Natural killer cell (primary cell): ENCODE measurements at regions not wholly inside any gene's neighbourhood (a gene's known extent, or its start where the extent isn't known, plus 50 kb on each side); places are given as distances from the start of the nearest gene placed in this dataset.

Experiments
- ATAC-seq, 3 donors: fragments of 150-1000 bp in 2 of 3; fragments of 200-7000 bp in 1 of 3; cut with Tn5 transposase; 1 replicate in 1 of 3; 2 replicates in 2 of 3; pipeline ENCODE4 v1.10.0; 2021; ENCODE audit warnings: mild to moderate bottlenecking in 2 of 3, moderate library complexity in 2 of 3
- DNase-seq, 2 donors: peaks; one replicate each; pipeline versions ENCODE4 v3.0.0 to v3.0.0-alpha.2; 2013 to 2021; ENCODE audit warnings: mixed read lengths in 1 of 2
- H3K27ac ChIP-seq: one replicate; pipeline ENCODE4 v1.5.1; 2013; ENCODE audit warnings: mild to moderate bottlenecking, low read length
- H3K27me3 ChIP-seq: one replicate; pipeline ENCODE4 v1.6.1; 2013; ENCODE audit warnings: low read length; ENCODE audit not compliant: control insufficient read depth, insufficient read depth
- H3K36me3 ChIP-seq: one replicate; pipeline ENCODE4 v1.6.1; 2013; ENCODE audit warnings: low read length; ENCODE audit not compliant: control insufficient read depth, insufficient read depth
- H3K4me1 ChIP-seq: one replicate; pipeline ENCODE4 v1.6.1; 2013; ENCODE audit warnings: low read length; ENCODE audit not compliant: control insufficient read depth, insufficient read depth
- H3K4me3 ChIP-seq: one replicate; pipeline ENCODE4 v1.5.1; 2013; ENCODE audit warnings: low read length
- H3K9me3 ChIP-seq: one replicate; pipeline ENCODE4 v1.6.1; 2013; ENCODE audit warnings: low read length; ENCODE audit not compliant: control insufficient read depth, insufficient read depth
- H3K27ac Mint-ChIP-seq, 2 donors: one replicate each; pipeline ENCODE4 v1.8.0; 2022; ENCODE audit warnings: mild to moderate bottlenecking in 2 of 2, mixed read lengths in 2 of 2, moderate library complexity in 1 of 2
- H3K27me3 Mint-ChIP-seq, 2 donors: one replicate each; pipeline ENCODE4 v1.8.0; 2022; ENCODE audit warnings: low read depth in 2 of 2, mixed read lengths in 2 of 2
- H3K36me3 Mint-ChIP-seq: one replicate; pipeline ENCODE4 v1.8.0; 2022; ENCODE audit warnings: mixed read lengths
- H3K4me1 Mint-ChIP-seq, 2 donors: one replicate each; pipeline ENCODE4 v1.8.0; 2022; ENCODE audit warnings: mixed read lengths in 2 of 2
- H3K4me3 Mint-ChIP-seq: one replicate; pipeline ENCODE4 v1.8.0; 2022; ENCODE audit warnings: mild to moderate bottlenecking, moderate library complexity, mixed read lengths
- H3K9me3 Mint-ChIP-seq, 2 donors: one replicate each; pipeline ENCODE4 v1.8.0; 2022; ENCODE audit warnings: mixed read lengths in 2 of 2
- CTCF ChIP-seq: fragments of 200-600 bp; IDR thresholded peaks from one replicate; pipeline ENCODE4 v1.8.0; 2022; ENCODE audit warnings: antibody characterized with exemption
- WGBS: methylation state at CpG from one replicate; pipeline ENCODE4 v1.1.7; 2013; ENCODE audit warnings: missing lambda C conversion rate; ENCODE audit not compliant: insufficient coverage; 5-methylcytosine and 5-hydroxymethylcytosine counted together
- intact Hi-C: fragments of 100-400 bp; cut with micrococcal nuclease; formaldehyde crosslinking; loops from one replicate; pipeline ENCODE4 v1.14.2; 2022

- DNase-seq (no peak), ATAC-seq (no peak)
- no peak overlapping the region for H3K27ac ChIP-seq
- H3K4me1 ChIP-seq, result no peaks in the 10 kb centered on the region
- H3K9me3 ChIP-seq, result no peaks in the 10 kb centered on the region
- WGBS, result 92% methylated on average over 9 of the region's 9 CpGs
- H3K4me3 ChIP-seq, result no peak overlapping the region
- Mint-ChIP-seq H3K27me3 (peaks cover 0 to 3% of the 10 kb centered on the region in 2 donors), H3K4me3 (no peak overlapping the region), H3K36me3 (no peaks in the 10 kb centered on the region), H3K9me3 (peaks cover 0 to 3% of the 10 kb centered on the region in 2 donors), H3K27ac (no peak overlapping the region), H3K4me1 (no peaks in the 10 kb centered on the region)
- intact Hi-C loops, result no loop called here
- no peaks in the 10 kb centered on the region for H3K36me3 ChIP-seq
- TF ChIP-seq CTCF, result no peak
- H3K27me3 ChIP-seq, result no peaks in the 10 kb centered on the region
Measured at GRCh38 chr3:160114355-160114995, 110.7 kb upstream of the C3orf80 start.

- WGBS, result 70% methylated on average over 2 of the region's 2 CpGs
Measured at GRCh38 chr3:160115387-160115786, 109.8 kb upstream of the C3orf80 start.

GRCh38 chr3:160124224-160124623 is 101.0 kb upstream of the C3orf80 start:
- Histone ChIP-seq H3K4me1 (no peaks in the 10 kb centered on the region), H3K4me3 (no peak overlapping the region), H3K9me3 (no peaks in the 10 kb centered on the region), H3K27me3 (no peaks in the 10 kb centered on the region), H3K36me3 (no peaks in the 10 kb centered on the region), H3K27ac (no peak overlapping the region)
- no peaks in the 10 kb centered on the region for H3K36me3 Mint-ChIP-seq
- DNase-seq, result no peak
- H3K4me3 Mint-ChIP-seq, result no peak overlapping the region
- no peak for ATAC-seq
- no peak overlapping the region for H3K27ac Mint-ChIP-seq
- no peaks in the 10 kb centered on the region for H3K9me3 Mint-ChIP-seq
- no peak for TF ChIP-seq CTCF
- intact Hi-C loops, result no loop called here
- H3K27me3 Mint-ChIP-seq, result peaks cover 7 to 9% of the 10 kb centered on the region in 2 donors
- H3K4me1 Mint-ChIP-seq, result no peaks in the 10 kb centered on the region

More at GRCh38 chr3:160115387-160115786, 109.8 kb upstream of the C3orf80 start:
- intact Hi-C loops, result no loop called here
- H3K27me3 Mint-ChIP-seq, result peaks cover 0 to 6% of the 10 kb centered on the region in 2 donors
- no peak for TF ChIP-seq CTCF
- no peak overlapping the region for H3K4me3 Mint-ChIP-seq
- no peaks in the 10 kb centered on the region for H3K36me3 ChIP-seq
- H3K4me1 Mint-ChIP-seq, result no peaks in the 10 kb centered on the region
- DNase-seq, result no peak
- no peak overlapping the region for H3K27ac Mint-ChIP-seq
- no peak overlapping the region for H3K27ac ChIP-seq
- no peak overlapping the region for H3K4me3 ChIP-seq
- no peaks in the 10 kb centered on the region for H3K9me3 ChIP-seq
- H3K36me3 Mint-ChIP-seq, result no peaks in the 10 kb centered on the region
- ATAC-seq, result no peak
- no peaks in the 10 kb centered on the region for H3K27me3 ChIP-seq
- peaks cover 0 to 3% of the 10 kb centered on the region in 2 donors for H3K9me3 Mint-ChIP-seq
- no peaks in the 10 kb centered on the region for H3K4me1 ChIP-seq

- H3K9me3 ChIP-seq, result no peaks in the 10 kb centered on the region
- no peaks in the 10 kb centered on the region for H3K4me1 ChIP-seq
- no peak overlapping the region for H3K4me3 Mint-ChIP-seq
- no peak for TF ChIP-seq CTCF
- no peak for DNase-seq
- no peak overlapping the region for H3K27ac ChIP-seq
- ATAC-seq, result no peak
- H3K4me1 Mint-ChIP-seq, result no peaks in the 10 kb centered on the region
- WGBS, result no CpG with 5 or more reads among the region's 2 CpGs
- no peak overlapping the region for H3K27ac Mint-ChIP-seq
- no peaks in the 10 kb centered on the region for H3K9me3 Mint-ChIP-seq
- H3K4me3 ChIP-seq, result no peak overlapping the region
- H3K36me3 Mint-ChIP-seq, result no peaks in the 10 kb centered on the region
- intact Hi-C loops, result no loop called here
- no peaks in the 10 kb centered on the region for H3K36me3 ChIP-seq
- peaks cover 7% of the 10 kb centered on the region in 2 donors for H3K27me3 Mint-ChIP-seq
- H3K27me3 ChIP-seq, result no peaks in the 10 kb centered on the region
Measured at GRCh38 chr3:160125258-160125657, 100.0 kb upstream of the C3orf80 start.
